NCI-H187 (cell line): ENCODE measurements at regions not wholly inside any gene's neighbourhood (a gene's known extent, or its start where the extent isn't known, plus 50 kb on each side); places are given as distances from the start of the nearest gene placed in this dataset.
"Not testable (repeated sequence)": the region's sequence is repeated elsewhere in the genome, so short reads cannot be mapped to it uniquely, and the experiment has no call there.

Experiments
- DNase-seq, 2 experiments: peaks; one replicate each; lab custom pipeline; 2025; lab: John Stamatoyannopoulos, UW

- DNase-seq: peak in 1 of 2 experiments; percentile 7
Observed at GRCh38 chr6:113047148-113047547, 700.0 kb downstream of the RFPL4B start.

DNA sequence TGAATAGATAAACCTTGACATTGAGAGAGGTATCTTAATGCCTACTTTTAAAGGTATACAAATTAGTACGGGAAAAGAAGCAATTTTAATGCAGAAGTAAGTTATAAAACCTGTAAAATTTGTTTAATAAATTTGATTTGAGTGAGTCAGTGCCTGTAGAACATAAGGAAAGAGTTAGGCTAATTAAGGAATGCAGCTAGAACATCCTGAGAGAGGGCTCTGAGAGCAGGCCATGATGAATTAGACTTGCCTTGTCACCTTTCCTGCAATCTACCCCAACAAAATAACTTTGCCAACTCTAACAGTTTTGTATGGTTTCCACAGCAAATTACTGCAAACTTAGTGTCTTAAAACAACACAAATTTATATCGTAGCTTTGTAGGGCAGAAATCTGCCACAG is 700.8 kb downstream of the RFPL4B start:
- DNase-seq: no peak

GRCh38 chr6:113048741-113049140 is 701.6 kb downstream of the RFPL4B start:
- DNase-seq: no peak

GRCh38 chr6:113049190-113049589 is 702.1 kb downstream of the RFPL4B start:
- DNase-seq: no peak

GRCh38 chr6:113050010-113050858 is 703.1 kb downstream of the RFPL4B start:
- no peak for DNase-seq

DNA sequence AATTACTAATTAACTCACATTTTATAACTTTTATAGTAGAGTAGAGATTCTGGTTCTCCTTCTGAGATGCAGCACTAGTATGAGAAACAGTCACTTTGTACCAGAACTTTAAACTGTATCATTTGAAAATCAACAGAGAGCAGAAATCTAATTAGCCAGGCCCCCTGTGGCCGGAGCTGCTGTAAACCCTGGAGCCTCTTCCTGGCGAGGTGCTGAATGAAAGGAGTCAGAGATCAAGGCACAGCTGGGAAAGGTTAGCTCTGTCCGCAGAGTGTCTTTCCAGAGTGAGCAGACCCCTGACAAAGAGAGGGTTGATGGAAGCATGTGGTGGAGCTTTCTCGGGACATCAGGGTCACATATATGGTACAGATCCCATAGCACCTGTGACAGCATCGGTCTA is 703.8 kb downstream of the RFPL4B start:
- DNase-seq: no peak

DNA sequence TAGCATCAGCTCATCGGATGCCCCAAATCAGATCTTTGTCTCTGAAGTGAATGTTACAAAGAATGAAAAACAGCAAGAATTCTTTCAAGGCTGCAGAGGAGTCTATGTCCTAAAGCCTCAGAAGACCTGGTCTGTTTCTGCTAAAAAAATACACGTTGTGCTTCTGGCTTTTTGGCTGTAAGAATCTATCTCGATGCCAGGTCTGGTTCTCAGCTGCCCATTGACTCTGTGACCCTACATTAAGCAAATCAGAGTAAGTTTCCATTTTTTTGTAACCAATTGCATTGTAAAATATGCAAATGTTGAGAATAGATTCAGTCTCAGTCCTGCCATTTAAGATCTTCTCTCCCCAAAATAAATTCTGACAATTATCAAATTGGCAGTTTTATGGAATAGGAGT is 705.4 kb downstream of the RFPL4B start:
- DNase-seq: no peak

GRCh38 chr6:113055061-113055460 is 707.9 kb downstream of the RFPL4B start:
- no peak for DNase-seq

- no peak for DNase-seq
Observed at GRCh38 chr6:113055998-113056397, 708.9 kb downstream of the RFPL4B start.

DNA sequence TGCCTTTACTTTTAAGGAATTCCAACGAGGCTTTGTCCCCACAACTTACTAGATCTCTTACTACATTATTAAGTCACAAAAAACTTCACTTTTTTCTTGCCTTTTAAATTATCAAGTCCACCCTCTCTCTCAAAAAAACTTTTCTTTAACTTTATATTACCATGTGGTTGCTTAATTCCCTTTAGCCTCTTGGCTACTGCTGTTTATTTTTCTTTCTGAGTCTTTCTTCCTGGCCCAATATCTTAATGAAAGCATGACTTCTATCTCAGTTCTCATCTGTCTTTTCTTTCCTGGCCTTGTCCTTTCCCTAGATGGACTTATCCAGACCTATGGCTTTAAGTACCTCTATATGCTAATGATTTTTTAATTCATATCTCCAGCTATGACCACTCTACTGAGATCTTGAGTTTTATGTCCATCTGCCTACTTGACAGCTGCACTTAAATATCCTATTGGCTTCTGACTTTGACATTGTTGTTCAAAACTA is 710.5 kb downstream of the RFPL4B start:
- no peak for DNase-seq

DNA sequence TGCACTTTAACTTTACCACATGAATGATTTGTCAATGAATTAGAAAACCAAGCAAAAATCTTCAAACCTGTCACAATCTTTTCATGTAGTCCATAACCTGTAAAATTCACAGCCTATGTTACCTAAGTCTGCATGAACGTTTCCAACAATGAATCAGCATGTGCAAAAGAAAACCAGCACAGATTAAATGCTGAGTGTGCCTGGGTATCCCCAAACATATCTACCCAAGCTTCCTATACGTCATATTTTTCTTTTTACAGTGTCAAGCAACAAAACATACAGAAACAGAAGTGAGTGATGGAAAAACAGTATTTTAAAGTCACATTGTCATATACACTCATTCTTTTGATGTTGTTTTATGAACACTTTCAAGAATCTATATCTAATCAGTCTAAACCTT is 713.5 kb downstream of the RFPL4B start:
- DNase-seq: no peak

- DNase-seq: no peak
Observed at GRCh38 chr6:113065611-113066010, 718.5 kb downstream of the RFPL4B start.

DNA sequence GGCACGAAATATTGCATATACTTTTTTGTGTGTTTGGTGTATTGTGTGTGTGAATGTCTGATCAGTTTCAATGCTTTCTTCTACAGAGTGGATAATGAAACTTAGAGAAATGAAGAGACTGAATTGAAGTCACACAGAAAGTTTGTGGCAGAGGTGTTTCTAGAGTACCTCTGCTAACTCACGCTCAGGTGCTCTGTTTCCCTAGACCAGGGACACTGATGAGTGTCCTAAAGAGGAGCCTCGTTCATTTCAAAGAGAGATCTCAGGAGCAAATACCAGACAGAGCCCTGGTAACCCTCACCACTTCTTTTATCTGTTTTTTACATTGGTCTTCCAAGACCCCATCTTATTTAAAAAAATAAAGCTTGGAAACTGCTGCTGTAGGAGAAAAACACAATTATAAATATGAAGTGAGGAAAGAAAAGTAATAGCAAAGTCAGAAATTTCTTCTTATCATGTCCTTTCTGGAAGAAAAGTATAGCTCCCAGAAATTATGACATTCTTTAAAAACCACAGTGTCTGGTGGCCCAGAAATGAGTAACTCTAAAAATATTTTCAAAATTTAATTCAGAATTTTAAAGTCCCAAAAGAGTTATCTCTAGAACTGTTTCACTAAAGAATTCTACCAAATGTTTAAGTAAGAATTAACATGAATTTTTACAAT is 720.6 kb downstream of the RFPL4B start:
- no peak for DNase-seq

DNA sequence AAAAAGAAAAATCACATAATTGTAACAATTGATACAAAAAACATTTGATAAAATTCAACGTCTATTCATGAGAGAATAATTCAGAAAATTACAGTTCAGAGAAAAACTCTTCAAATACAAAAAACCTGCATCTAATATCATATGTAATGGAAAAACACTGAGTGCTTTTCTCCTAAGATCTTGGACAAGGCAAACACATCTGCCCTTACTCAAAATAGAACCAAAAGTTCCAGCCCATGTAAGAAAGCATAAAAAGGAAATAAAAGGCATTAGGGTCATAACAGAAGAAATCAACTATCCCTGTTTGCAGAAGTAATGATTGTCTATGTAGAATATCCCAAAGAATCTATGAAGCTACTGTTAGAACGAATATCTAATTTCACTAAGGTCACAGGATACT is 721.4 kb downstream of the RFPL4B start:
- DNase-seq: no peak

GRCh38 chr6:113070681-113071080 is 723.6 kb downstream of the RFPL4B start:
- not testable (repeated sequence) for DNase-seq

DNA sequence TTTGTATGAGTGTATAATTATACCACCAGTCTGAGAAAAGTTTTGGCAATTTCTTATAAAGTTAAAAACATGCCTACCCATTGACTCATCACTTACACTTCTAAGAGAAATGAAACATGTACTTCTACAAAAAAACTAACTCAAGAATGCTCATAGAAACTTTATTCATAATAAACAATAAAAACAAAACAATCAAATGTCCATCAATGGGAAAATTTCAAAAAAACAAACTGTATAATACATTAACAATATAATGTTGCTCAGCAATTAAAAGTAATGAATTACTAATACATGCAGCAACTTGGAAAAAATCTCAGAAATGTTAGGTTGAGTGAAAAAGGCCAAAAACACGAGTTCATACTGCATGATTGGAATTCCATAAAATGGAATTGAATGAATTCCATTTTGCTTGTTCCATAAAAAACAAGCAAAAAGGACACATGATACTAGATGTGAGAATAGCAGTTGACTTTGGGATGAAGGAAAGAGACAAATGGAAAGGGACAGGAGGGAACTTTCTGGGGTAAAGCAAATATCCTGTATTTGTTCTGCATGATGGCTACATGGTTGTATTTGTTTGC is 726.6 kb downstream of the RFPL4B start:
- no peak for DNase-seq

- no peak for DNase-seq
Observed at GRCh38 chr6:113076116-113076515, 729.0 kb downstream of the RFPL4B start.

DNA sequence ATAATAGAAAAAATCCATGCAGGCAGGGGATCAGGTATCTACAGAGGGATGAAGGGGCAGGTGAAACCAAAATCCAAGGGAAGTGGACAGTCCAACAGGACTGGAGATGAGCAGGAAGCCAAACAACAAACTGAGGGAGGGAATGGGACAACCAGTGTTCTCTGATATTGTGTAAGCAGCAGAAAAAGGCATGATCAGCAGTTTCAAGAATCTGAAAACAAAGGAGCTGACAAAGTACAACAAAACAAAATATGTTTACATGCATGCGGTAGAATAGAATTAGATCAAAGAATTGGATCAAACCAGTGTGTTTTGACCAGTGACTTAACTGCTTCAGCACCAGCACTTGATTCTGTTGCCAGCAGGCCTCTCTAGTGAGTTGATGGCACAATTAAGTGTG is 729.7 kb downstream of the RFPL4B start:
- DNase-seq: no peak

DNA sequence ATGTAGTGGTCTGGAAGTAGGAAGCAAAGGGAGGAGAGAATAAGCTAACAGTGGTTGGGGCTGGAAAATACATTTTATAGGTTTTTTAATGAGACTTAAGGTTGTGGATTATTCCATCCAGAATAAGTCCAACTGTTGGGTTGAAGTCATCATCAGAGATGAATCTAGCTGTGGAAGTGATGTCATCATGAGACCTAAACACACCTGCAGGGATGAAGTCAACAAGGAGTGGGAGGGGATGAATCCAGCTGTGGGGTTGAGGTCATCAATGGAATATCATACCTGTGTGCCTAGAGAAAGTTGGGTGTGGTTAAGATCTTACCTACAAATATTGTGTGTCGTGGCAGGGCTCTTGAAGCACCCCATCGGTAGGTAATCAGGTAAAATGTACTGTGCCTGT is 730.7 kb downstream of the RFPL4B start:
- no peak for DNase-seq

DNA sequence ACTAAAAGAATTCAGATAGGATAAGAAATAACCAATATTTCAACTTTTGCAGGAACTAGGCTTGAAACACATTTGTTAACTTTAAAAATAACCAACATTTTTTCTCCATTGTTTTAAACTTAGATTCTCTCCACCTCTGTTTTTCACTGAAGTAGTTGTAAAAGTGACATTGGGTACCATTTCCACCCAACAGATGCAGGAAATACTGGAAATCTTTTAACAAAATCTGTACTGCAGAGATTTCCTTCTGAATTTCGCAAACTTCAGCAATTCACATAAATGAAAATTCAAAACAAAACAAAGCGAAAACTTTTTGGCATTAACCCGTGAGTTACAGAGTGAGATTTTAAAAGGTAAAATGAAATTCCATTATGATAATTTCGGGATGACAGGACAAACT is 731.7 kb downstream of the RFPL4B start:
- DNase-seq: no peak

DNA sequence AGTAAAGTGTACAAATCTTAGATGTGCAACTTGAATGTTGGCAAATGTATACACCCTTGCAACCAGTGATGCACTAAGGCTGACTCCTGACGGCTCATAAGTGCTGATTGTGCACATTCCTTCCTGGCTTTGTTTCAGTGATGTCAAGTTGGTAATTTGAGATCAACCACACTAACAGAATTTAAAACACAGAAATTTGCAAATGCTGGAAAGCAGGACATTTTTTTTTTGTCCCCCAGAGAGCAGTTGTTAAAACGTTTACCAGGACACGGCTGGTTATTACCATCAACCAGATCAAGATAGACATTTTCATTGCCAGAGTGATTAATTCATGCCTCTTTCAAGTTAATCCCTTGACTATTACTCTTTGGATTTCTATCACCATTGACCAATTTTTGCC is 735.6 kb downstream of the RFPL4B start:
- no peak for DNase-seq

DNA sequence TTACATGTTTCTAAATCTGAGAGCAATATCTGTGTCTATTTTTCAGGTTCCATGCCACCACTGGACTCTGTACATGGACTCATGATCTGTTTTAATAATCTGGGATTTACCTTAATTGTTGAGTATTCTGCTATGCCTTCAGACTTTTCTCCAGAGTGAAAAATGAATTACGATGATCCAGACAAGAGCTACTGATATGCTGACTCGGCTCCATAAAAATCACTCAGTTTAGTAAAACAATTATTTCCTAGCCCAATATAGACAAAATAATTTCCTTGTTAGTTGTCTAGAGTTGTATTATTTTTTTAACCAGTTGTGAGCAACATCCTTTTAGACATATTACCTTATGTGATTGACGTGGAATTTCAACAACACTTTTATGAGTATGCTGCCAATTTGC is 736.8 kb downstream of the RFPL4B start:
- no peak for DNase-seq

- no peak for DNase-seq
Observed at GRCh38 chr6:113089056-113089455, 741.9 kb downstream of the RFPL4B start.
